Natural killer cell (primary cell): ENCODE measurements at regions not wholly inside any gene's neighbourhood (a gene's known extent, or its start where the extent isn't known, plus 50 kb on each side); places are given as distances from the start of the nearest gene placed in this dataset.

ENCODE experiments used
- ATAC-seq, 3 donors: fragments of 150-1000 bp in 2 of 3; fragments of 200-7000 bp in 1 of 3; cut with Tn5 transposase; 1 replicate in 1 of 3; 2 replicates in 2 of 3; pipeline ENCODE4 v1.10.0; 2021; ENCODE audit warnings: mild to moderate bottlenecking in 2 of 3, moderate library complexity in 2 of 3
- DNase-seq, 2 donors: peaks; one replicate each; pipeline versions ENCODE4 v3.0.0 to v3.0.0-alpha.2; 2013 to 2021; ENCODE audit warnings: mixed read lengths in 1 of 2
- H3K27ac ChIP-seq: one replicate; pipeline ENCODE4 v1.5.1; 2013; ENCODE audit warnings: mild to moderate bottlenecking, low read length
- H3K27me3 ChIP-seq: one replicate; pipeline ENCODE4 v1.6.1; 2013; ENCODE audit warnings: low read length; ENCODE audit not compliant: control insufficient read depth, insufficient read depth
- H3K36me3 ChIP-seq: one replicate; pipeline ENCODE4 v1.6.1; 2013; ENCODE audit warnings: low read length; ENCODE audit not compliant: control insufficient read depth, insufficient read depth
- H3K4me1 ChIP-seq: one replicate; pipeline ENCODE4 v1.6.1; 2013; ENCODE audit warnings: low read length; ENCODE audit not compliant: control insufficient read depth, insufficient read depth
- H3K4me3 ChIP-seq: one replicate; pipeline ENCODE4 v1.5.1; 2013; ENCODE audit warnings: low read length
- H3K9me3 ChIP-seq: one replicate; pipeline ENCODE4 v1.6.1; 2013; ENCODE audit warnings: low read length; ENCODE audit not compliant: control insufficient read depth, insufficient read depth
- H3K27ac Mint-ChIP-seq, 2 donors: one replicate each; pipeline ENCODE4 v1.8.0; 2022; ENCODE audit warnings: mild to moderate bottlenecking in 2 of 2, mixed read lengths in 2 of 2, moderate library complexity in 1 of 2
- H3K27me3 Mint-ChIP-seq, 2 donors: one replicate each; pipeline ENCODE4 v1.8.0; 2022; ENCODE audit warnings: low read depth in 2 of 2, mixed read lengths in 2 of 2
- H3K36me3 Mint-ChIP-seq: one replicate; pipeline ENCODE4 v1.8.0; 2022; ENCODE audit warnings: mixed read lengths
- H3K4me1 Mint-ChIP-seq, 2 donors: one replicate each; pipeline ENCODE4 v1.8.0; 2022; ENCODE audit warnings: mixed read lengths in 2 of 2
- H3K4me3 Mint-ChIP-seq: one replicate; pipeline ENCODE4 v1.8.0; 2022; ENCODE audit warnings: mild to moderate bottlenecking, moderate library complexity, mixed read lengths
- H3K9me3 Mint-ChIP-seq, 2 donors: one replicate each; pipeline ENCODE4 v1.8.0; 2022; ENCODE audit warnings: mixed read lengths in 2 of 2
- WGBS: methylation state at CpG from one replicate; pipeline ENCODE4 v1.1.7; 2013; ENCODE audit warnings: missing lambda C conversion rate; ENCODE audit not compliant: insufficient coverage; 5-methylcytosine and 5-hydroxymethylcytosine counted together
- intact Hi-C: fragments of 100-400 bp; cut with micrococcal nuclease; formaldehyde crosslinking; loops from one replicate; pipeline ENCODE4 v1.14.2; 2022
- TF ChIP-seq, protein P1 (sequence below): fragments of 200-600 bp; IDR thresholded peaks from one replicate; pipeline ENCODE4 v1.8.0; 2022; ENCODE audit warnings: antibody characterized with exemption

DNA sequence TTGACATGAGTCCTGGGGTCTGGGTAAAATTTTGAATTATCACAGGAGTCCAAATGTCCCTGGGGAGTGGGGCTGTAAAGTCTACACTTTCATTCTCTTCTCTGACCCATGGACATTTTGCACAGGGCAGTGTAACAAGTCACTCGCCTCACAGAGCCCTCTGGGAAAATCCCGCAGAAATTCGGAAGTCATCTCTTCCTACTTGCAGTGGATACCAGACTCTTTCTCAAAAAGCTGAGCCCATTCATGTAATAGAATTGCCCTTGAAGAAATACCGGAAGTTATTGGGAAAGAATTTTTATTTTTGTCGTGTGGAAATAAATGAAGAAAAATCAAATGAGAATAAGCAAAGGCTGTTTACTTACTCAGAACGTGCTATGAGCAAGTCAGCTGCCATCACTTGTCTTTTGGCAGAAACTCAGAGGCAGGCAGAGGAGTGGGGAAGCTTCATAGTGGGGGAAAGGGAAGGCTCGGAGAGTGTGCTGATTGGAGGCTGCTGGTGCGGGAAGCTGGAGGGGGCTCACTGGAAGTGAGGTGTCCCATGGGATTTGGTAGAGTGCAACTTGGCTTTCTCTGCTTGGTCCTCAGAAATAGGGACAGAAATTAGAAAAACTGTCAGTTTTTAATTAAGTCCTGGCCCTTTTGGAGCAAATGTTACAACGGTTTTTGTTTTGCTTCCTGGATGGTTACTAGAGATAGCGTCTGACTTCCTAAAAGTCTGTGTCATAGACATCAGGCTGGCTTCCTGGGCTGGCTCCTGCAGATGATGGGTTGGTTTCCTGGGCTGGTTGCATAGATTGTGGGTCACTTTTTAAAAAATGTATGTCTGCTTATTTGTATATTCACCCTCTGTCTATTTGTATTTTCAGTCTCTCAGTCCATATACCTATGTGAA is 79.8 kb upstream of the EEF1E1 start:
- no peak for ATAC-seq
- H3K4me3 Mint-ChIP-seq = no peak overlapping the region
- DNase-seq = no peak
- H3K27me3 ChIP-seq = no peaks in the 10 kb centered on the region
- no peaks in the 10 kb centered on the region for H3K9me3 ChIP-seq
- no peak overlapping the region for H3K27ac Mint-ChIP-seq
- H3K9me3 Mint-ChIP-seq = no peaks in the 10 kb centered on the region
- H3K27ac ChIP-seq = no peak overlapping the region
- TF ChIP-seq, protein P1, sequence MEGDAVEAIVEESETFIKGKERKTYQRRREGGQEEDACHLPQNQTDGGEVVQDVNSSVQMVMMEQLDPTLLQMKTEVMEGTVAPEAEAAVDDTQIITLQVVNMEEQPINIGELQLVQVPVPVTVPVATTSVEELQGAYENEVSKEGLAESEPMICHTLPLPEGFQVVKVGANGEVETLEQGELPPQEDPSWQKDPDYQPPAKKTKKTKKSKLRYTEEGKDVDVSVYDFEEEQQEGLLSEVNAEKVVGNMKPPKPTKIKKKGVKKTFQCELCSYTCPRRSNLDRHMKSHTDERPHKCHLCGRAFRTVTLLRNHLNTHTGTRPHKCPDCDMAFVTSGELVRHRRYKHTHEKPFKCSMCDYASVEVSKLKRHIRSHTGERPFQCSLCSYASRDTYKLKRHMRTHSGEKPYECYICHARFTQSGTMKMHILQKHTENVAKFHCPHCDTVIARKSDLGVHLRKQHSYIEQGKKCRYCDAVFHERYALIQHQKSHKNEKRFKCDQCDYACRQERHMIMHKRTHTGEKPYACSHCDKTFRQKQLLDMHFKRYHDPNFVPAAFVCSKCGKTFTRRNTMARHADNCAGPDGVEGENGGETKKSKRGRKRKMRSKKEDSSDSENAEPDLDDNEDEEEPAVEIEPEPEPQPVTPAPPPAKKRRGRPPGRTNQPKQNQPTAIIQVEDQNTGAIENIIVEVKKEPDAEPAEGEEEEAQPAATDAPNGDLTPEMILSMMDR = no peak
- H3K4me3 ChIP-seq = no peak overlapping the region
- intact Hi-C loops = no loop called here
- H3K36me3 ChIP-seq = no peaks in the 10 kb centered on the region
- peaks cover 0 to 7% of the 10 kb centered on the region in 2 donors for H3K27me3 Mint-ChIP-seq
- H3K4me1 Mint-ChIP-seq = no peaks in the 10 kb centered on the region
- no peaks in the 10 kb centered on the region for H3K36me3 Mint-ChIP-seq
- 72% methylated on average over 10 of the region's 10 CpGs for WGBS
- H3K4me1 ChIP-seq = no peaks in the 10 kb centered on the region

DNA sequence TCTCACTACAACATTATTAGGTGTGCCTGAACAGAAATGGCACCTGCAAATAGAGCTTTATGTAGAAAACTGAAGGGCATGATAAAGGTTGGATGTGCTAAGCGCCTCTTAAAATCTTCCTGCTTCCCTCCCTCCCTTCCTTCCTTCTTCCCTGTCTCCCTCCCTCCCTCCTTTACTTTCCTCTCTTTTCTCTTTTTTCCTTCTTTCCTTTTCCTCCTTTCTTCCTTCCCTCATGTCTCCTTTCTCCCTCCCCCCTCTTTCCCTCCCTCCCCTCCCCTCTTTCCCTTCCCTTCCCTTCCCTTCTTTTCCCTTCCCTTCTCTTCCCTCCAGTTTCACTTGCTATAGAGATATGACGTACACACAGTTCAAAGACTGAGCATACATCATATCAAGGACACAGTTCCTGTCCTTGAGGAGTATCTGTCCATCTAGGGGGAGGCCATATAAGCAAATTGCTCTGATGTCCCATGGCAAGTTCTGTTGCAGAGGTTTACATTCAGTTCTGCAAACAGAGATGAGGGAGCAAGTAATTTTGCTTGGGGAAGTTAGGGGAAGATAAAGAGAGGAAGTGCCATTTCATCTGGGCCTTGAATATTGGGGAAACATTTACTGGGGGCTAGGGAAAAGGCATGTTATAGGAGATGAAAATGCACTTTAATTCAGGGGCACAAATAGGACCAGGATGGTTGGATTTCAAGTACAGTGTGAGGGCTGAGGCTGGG is 79.0 kb upstream of the EEF1E1 start:
- ATAC-seq = no peak
- Histone ChIP-seq H3K27me3 (no peaks in the 10 kb centered on the region), H3K4me3 (no peak overlapping the region), H3K9me3 (no peaks in the 10 kb centered on the region), H3K27ac (no peak overlapping the region), H3K36me3 (no peaks in the 10 kb centered on the region), H3K4me1 (no peaks in the 10 kb centered on the region)
- Mint-ChIP-seq H3K27ac (no peak overlapping the region), H3K9me3 (peaks cover 1 to 2% of the 10 kb centered on the region in 2 donors), H3K36me3 (no peaks in the 10 kb centered on the region), H3K27me3 (peaks cover 3 to 8% of the 10 kb centered on the region in 2 donors), H3K4me3 (no peak overlapping the region), H3K4me1 (no peaks in the 10 kb centered on the region)
- TF ChIP-seq, protein P1 = no peak
- intact Hi-C loops = no loop called here
- DNase-seq = no peak
- 85% methylated on average over 1 of the region's 2 CpGs for WGBS

DNA sequence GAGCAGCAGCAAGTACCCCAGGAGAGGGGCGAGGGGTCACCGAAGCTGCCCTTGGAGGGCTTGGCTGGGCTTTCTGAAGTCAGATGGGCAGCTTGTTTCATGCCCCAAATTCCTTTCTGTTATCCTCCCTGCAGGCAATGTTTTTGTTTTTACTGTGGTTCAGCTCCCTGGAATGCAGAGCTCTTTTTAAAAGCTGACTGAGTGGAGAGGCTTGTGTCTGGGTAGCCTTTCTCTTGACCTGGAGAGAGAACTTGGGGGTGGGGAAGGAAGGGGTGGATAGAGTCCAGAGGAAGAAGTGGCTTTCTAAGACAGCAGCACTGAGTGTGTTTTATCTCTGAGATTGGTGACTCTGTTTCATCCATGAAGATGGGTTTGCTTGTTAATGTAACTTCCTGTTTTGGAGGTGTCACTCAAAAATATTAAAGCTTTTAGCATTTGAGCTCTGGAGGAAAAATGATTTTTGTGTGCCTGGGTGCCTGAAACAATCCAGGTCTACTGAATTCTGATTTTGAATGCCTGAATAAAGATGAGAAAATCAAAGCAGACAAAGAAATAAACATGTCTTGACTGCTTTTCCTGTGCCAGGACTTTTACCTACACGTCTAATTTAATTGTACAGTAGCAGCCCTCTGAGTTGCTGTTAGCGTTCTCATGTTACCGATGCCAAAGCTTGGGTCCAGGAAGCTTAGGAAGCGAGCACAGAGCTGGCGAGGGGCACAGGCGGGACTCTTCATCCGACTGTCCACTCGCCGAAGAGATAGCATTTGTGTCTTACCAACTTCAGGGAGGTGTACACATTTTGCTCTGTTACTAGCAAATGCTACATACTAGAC is 78.2 kb upstream of the EEF1E1 start:
- Histone ChIP-seq H3K36me3 (no peaks in the 10 kb centered on the region), H3K4me3 (no peak overlapping the region), H3K27ac (no peak overlapping the region), H3K27me3 (no peaks in the 10 kb centered on the region), H3K4me1 (no peaks in the 10 kb centered on the region), H3K9me3 (no peaks in the 10 kb centered on the region)
- intact Hi-C loops = no loop called here
- Mint-ChIP-seq H3K36me3 (no peaks in the 10 kb centered on the region), H3K27me3 (peaks cover 4 to 8% of the 10 kb centered on the region in 2 donors), H3K4me1 (no peaks in the 10 kb centered on the region), H3K9me3 (peaks cover 2% of the 10 kb centered on the region in 2 donors), H3K4me3 (no peak overlapping the region), H3K27ac (no peak overlapping the region)
- DNase-seq = no peak
- TF ChIP-seq, protein P1 = no peak
- no peak for ATAC-seq
- 88% methylated on average over 11 of the region's 11 CpGs for WGBS
